ENCODE measurements at regions not wholly inside any gene's neighbourhood (a gene's known extent, or its start where the extent isn't known, plus 50 kb on each side); places are given as distances from the start of the nearest gene placed in this dataset.

GRCh38 chr14:86050757-86051156, 520.8 kb downstream of the FLRT2 start:
- no peak for DNase-seq
- Mint-ChIP-seq H3K4me1 (ENCODE audit: low read depth, unreplicated experiment) (peaks cover 10% of the 10 kb centered on the region), H3K27ac (ENCODE audit: unreplicated experiment) (no peak overlapping the region), H3K4me3 (ENCODE audit: unreplicated experiment) (no peak overlapping the region), H3K9me3 (ENCODE audit: unreplicated experiment) (peaks cover 5% of the 10 kb centered on the region), H3K36me3 (ENCODE audit: unreplicated experiment) (peaks cover 10% of the 10 kb centered on the region), H3K27me3 (ENCODE audit: unreplicated experiment) (peaks cover 5% of the 10 kb centered on the region)
- TF ChIP-seq CTCF (IDR thresholded peaks at IDR 0.05; ENCODE audit: partially characterized antibody, unreplicated experiment) = no peak

DNA sequence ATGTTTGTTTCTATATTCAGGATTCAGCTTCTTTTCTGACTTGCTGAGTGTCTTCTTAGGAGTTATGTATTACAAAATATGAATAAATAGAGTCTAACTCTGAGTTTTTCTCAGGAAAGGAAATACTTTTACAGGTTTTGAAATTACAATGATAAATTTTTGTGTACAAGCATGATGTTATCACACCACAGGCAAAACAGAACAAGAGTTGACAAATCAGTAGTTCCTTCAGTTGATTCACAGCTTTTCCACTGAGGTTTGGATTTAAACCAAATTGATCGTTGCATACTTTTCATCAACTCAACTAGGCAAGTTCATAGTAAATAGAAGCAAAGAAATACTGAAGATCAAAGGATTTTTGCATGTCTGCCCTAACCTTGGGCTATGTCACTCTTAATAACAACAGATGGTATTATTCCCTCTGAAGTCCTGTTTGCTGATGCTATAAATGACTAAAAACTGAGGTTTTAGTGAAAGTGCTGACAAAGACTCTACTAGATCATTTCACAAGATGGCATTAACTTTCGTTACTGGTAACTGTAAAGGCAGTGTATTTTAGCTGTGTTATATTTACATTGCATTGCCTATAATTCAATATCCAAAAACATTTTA, 520.2 kb downstream of the FLRT2 start:
- no peak overlapping the region for H3K4me3 Mint-ChIP-seq (ENCODE audit: unreplicated experiment)
- H3K27me3 Mint-ChIP-seq (ENCODE audit: unreplicated experiment) = peaks cover 5% of the 10 kb centered on the region
- H3K4me1 Mint-ChIP-seq (ENCODE audit: low read depth, unreplicated experiment) = peaks cover 6% of the 10 kb centered on the region
- peaks cover 15% of the 10 kb centered on the region for H3K36me3 Mint-ChIP-seq (ENCODE audit: unreplicated experiment)
- no peak overlapping the region for H3K27ac Mint-ChIP-seq (ENCODE audit: unreplicated experiment)
- no peak for DNase-seq
- no peak for TF ChIP-seq CTCF (IDR thresholded peaks at IDR 0.05; ENCODE audit: partially characterized antibody, unreplicated experiment)
- peaks cover 5% of the 10 kb centered on the region for H3K9me3 Mint-ChIP-seq (ENCODE audit: unreplicated experiment)

- no peak for DNase-seq
- TF ChIP-seq CTCF (IDR thresholded peaks at IDR 0.05; ENCODE audit: partially characterized antibody, unreplicated experiment) = no peak
- Mint-ChIP-seq H3K4me1 (ENCODE audit: low read depth, unreplicated experiment) (no peaks in the 10 kb centered on the region), H3K36me3 (ENCODE audit: unreplicated experiment) (no peaks in the 10 kb centered on the region), H3K4me3 (ENCODE audit: unreplicated experiment) (no peak overlapping the region), H3K27ac (ENCODE audit: unreplicated experiment) (no peak overlapping the region), H3K9me3 (ENCODE audit: unreplicated experiment) (peaks cover 1% of the 10 kb centered on the region), H3K27me3 (ENCODE audit: unreplicated experiment) (no peaks in the 10 kb centered on the region)
Measured at GRCh38 chr14:86039176-86039575, 509.2 kb downstream of the FLRT2 start.

GRCh38 chr14:86038387-86039042, 508.6 kb downstream of the FLRT2 start:
- peak; percentile 71 for DNase-seq
- Mint-ChIP-seq H3K36me3 (ENCODE audit: unreplicated experiment) (no peaks in the 10 kb centered on the region), H3K4me3 (ENCODE audit: unreplicated experiment) (no peak overlapping the region), H3K9me3 (ENCODE audit: unreplicated experiment) (no peaks in the 10 kb centered on the region), H3K27me3 (ENCODE audit: unreplicated experiment) (no peaks in the 10 kb centered on the region), H3K4me1 (ENCODE audit: low read depth, unreplicated experiment) (no peaks in the 10 kb centered on the region), H3K27ac (ENCODE audit: unreplicated experiment) (no peak overlapping the region)
- peak; percentile 84 for TF ChIP-seq CTCF (IDR thresholded peaks at IDR 0.05; ENCODE audit: partially characterized antibody, unreplicated experiment)

DNA sequence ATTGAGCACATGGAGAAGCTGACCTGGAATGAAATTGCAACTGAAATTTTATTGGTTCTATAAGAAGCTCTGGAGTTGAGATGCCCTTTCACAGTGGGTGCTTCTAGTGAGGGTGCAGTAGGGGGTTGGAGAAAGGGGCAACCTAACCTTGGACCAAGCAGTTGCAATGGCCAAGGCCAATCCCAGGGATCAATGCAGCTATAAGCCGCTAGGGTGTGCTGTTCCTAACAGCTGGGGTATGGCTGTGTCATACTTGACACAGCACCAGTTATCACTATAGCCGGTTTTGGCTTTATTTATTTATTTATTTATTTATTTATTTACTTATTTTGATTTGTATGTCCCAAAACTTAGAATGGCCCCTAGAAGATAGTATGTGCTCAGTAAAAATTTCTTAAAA, 505.9 kb downstream of the FLRT2 start:
- no peaks in the 10 kb centered on the region for H3K4me1 Mint-ChIP-seq (ENCODE audit: low read depth, unreplicated experiment)
- H3K9me3 Mint-ChIP-seq (ENCODE audit: unreplicated experiment) = no peaks in the 10 kb centered on the region
- TF ChIP-seq CTCF (IDR thresholded peaks at IDR 0.05; ENCODE audit: partially characterized antibody, unreplicated experiment) = peak; percentile 68
- peak; percentile 32 for DNase-seq
- H3K27ac Mint-ChIP-seq (ENCODE audit: unreplicated experiment) = no peak overlapping the region
- no peaks in the 10 kb centered on the region for H3K36me3 Mint-ChIP-seq (ENCODE audit: unreplicated experiment)
- H3K27me3 Mint-ChIP-seq (ENCODE audit: unreplicated experiment) = no peaks in the 10 kb centered on the region
- no peak overlapping the region for H3K4me3 Mint-ChIP-seq (ENCODE audit: unreplicated experiment)

Measured in glutamatergic neuron (in vitro differentiated cells).